Fibroblast of skin of left biceps (primary cell): ENCODE measurements at regions not wholly inside any gene's neighbourhood (a gene's known extent, or its start where the extent isn't known, plus 50 kb on each side); places are given as distances from the start of the nearest gene placed in this dataset.
"Not testable (repeated sequence)": the region's sequence is repeated elsewhere in the genome, so short reads cannot be mapped to it uniquely, and the experiment has no call there.

ENCODE experiments used
- DNase-seq, 2 experiments: peaks; one replicate each; pipeline ENCODE4 v3.0.0-alpha.2; 2013; ENCODE audit warnings: low read depth in 2 of 2

DNA sequence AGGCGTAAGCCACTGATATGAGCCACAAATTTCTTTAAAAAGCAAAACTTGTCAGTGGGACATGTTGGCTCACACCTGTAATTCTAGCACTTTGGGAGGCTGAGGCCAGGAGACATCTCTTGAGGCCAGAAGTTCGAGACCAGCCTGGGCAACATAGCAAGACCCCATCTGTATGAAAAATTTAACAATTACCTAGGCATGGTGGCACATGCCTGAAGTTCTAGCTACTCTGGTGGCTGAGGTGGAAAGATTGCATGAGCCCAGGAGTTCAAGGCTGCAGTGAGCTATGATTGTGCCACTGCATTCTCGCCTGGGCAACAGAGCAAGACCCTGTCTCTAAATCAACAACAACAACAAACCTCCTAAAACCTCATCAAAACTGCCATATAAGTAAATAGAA, 147.6 kb upstream of the BARHL2 start:
- no peak for DNase-seq

DNA sequence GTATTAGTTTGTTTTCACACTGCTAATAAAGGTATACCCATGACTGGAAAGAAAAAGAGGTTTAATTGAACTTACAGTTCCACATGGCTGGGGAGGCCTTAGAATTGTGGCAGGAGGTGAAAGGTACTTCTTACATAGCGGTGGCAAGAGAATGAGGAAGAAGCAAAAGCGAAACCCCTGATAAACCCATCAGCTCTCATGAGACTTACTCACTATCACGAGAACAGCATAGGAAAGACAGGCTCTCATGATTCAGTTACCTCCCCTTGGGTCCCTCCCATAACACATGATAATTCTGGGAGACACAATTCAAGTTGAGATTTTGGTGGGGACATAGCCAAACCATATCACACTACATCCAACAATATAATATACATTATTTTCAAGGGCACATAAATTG, 145.7 kb upstream of the BARHL2 start:
- DNase-seq = no peak

DNA sequence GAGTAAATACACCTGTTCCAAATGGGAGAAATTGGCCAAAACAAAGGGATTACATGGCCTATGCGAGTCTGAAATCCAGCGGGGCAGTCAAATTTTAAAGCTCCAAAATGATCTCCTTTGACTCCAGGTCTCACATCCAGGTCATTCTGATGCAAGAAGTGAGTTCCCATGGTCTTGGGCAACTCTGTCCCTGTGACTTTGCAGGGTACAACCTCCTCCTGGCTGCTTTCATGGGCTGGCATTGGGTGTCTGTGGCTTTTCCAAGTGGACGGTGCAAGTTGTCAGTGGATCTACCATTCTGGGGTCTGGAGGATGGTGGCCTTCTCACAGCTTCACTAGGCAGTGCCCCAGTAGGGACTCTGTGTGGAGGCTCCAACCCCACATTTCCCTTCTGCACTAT, 144.3 kb upstream of the BARHL2 start:
- not testable (repeated sequence) for DNase-seq

DNA sequence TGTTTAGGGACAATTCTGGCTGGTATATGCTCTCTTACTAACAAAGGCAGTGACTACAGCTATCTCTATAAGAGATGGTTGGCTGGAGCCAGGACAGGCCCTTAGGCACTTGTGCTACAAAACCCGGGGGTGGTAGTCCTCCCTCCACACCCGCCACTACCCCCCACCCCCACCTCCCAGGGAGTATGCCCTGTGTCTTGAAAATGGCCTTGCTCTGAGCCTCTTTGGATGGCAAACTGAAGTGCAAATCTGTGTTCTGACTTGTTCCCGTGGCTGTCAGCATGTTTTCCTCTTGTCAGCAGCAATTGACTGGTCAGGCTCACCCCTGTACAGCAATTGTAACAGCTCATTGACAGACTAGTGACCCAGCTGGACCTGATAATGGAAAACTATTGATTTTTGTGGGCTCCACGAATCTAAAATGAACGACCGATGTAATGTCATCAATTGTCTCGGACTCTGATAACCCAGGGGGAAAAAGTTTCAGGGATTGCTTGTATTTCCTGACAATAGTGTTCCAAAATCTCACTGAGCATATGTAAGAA, 139.4 kb upstream of the BARHL2 start:
- no peak for DNase-seq

DNA sequence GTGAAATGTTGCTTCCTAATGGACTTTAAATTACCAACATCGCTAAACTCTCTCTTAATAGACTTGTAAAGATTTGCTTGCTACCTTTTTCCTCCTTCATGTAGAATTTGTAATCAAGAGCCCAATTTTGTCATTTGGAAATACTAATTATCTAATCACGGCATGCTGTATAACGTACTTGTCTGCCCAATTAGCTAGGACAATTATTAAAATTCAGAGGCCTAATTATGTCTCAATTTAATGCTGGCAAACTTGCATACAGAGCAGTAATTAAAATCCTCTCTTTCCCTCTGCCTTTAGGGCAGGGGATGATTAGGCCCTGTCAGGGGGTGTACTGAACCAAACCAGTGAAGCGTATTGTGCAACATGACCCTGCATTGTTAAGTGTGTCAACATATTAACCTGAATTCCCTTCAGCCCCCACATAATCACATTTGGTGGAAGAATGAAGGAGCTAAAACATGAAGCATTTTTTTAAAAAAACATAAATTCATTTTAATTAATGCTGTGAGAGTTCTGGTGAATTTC, 137.4 kb upstream of the BARHL2 start:
- no peak for DNase-seq

DNA sequence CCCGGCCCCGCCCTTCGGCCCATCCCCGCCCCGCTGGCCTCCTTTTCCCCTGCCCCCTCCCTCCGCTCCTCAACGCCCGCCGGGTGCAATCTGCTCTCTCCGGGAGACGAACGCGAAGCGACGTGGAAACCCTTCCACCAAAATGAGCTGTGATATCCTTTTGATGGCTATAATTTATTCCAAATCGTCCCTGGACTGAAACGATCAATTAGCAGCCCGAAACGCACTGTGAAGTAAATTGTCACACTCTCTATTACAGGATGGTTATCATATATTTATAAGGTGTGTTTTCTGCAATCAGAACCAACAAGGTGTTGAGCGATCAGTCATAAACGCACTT, 134.6 kb upstream of the BARHL2 start:
- DNase-seq = no peak

DNA sequence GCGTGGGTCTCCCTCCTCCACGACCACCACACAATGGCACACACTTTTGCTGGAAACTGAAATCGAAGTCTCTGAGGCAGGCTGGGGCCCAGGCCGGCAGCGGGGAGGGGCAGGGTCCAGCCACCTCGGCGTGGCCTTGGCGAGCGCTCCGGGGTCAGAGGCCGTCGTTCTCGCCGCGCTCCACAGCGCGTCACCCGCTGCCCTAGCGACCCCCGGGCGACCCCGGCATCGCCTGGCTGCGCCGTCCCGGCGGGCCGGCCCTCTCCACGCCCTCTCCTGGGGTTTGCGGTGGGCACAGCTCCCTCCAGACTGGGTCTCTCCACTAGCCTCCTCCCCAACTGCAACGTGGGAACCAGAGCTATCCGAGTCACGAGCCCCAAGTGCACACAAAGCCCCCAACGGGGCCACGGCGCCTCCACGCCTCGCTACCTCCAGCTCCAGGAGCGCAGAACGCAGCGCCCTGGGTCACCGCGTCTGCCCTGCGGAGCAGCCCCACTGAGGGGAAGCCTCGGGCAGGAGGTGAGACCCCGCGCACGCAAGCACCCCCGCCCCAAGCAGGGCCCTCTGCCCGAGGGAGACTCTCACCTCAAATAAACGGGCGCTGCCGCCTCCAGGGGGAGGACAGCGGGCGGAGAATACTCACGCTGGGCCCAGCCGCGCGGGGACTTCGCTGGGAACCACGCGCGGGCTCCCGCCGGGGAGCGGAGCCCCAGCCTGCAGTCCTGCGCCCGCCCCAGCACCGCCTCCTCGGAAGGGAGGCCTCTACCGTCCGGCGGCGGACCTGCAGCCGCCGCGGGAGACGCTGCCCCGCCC, 134.0 kb upstream of the BARHL2 start:
- peak; percentile 23 to 28 for DNase-seq

DNA sequence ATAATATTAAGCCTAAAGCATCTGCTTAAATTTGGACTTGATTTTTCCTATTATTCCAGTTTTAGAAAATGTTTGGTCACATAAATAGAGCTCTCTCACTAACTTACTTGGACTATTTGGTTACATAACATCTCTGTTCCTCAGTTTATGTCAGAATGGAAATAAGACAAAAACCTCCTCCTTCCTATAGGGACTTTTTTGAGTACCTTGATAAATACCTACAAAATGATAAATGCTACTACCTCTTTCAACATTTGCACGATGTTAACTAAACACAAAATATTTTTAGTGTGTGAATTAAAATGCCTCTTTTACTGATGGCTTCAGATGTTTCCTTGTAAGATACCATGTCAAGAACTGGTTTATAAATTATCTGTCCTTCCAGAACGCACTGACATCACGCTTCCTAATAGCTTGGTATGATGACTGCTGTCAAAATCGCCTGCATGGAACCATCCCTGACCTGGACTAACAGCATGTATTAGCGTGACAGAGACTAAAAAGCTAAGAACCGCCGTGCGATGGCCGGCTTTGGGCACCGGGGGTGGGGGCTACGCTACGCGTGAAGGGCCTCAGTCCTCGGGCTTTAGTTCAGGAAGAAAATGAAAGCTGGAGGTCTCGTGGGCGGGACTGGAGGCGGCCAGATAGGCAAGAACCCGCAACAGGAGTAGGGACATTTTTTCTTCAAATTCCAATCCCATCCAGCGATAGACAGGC, 133.2 kb upstream of the BARHL2 start:
- DNase-seq = no peak

DNA sequence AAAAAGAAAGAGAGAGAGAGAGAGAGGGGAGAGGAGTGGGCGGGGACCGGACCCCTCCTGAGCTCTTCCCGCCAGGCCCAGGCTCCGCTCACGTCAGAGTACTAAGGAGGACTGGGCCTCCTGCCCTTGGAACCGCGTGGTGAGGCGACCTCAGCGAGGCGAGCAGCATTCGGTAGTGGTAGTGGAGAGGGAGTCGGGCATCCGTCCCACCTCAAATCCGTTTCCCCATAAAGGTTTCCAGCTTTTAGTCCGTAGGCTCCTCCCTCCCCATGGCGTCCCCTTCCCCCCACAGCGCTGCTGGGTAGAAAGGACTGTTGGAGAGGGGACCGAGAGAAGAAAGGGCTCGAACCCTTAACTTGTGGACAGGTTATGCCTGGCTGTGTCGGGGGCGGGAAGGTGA, 124.4 kb upstream of the BARHL2 start:
- no peak for DNase-seq

DNA sequence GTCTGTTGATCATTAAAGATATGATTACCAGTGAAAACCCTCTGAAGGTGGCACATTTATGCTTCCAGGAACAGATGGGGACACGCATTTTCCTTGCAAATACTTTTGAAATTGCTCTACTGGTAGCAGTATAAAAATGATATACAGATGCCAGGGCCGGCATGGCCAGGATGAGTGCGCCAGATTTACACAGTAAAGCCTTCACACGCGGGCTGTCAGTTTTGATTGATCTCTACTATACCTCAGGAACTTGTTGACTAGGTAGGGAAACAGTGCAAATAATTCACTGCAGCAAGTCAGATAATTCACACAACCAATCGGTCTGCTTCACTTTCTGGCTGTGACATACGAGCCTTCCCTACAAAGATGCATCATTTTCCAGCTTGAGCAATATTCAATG, 123.2 kb upstream of the BARHL2 start:
- no peak for DNase-seq

DNA sequence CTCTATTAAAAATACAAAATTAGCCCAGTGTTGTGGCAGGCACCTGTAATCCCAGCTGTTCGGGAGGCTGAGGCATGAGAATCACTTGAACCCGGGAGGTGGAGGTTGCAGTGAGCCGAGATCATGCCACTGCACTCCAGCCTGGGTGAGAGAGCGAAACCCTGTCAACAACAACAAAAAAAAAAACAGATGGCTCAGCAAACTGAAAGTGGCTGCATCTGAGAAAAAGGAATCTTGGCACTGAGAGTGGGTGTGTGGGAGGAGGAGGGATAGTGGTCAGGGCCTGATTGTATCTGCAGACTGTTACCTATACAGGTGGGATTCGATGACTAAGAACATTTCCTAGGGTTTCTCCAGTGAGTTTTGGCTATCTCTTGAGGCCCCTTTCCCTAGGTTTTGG, 122.2 kb upstream of the BARHL2 start:
- no peak for DNase-seq

DNA sequence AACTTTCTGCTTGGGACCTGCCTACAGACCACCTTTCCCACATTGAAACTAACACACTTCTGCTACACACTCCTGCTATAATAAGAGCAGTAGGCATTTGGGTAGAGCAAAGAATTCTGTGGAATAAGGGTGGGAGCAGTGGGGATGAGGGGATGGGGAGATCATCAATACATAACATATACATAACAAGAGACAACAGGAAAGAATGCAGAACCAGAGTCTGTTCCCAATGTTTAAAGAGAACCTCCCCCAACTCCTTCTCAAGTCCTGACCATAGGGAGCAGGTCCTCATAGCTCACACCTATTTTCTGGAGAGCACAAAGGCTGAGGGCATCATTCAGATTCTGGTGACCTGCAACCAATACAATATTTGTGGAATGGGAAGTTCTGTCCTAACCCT, 121.6 kb upstream of the BARHL2 start:
- no peak for DNase-seq

DNA sequence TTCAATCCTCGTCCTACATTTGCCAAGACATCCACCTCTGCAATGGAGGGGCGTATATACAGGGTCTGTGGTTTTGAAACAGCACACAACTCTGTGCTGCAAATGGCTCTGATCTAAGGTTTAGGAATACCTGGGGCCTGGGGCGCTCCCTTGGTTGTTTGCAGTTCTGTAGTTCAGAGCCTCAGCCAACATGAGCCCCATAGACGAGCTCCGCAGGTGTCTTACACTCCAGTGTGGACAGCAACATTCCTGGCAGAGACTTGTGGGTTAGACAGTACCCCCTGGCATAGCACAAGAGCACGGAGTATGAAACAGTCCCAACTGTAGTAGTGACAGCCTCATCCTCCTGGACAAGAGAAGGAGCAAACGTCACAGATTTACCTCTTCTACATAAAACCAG, 120.3 kb upstream of the BARHL2 start:
- no peak for DNase-seq

DNA sequence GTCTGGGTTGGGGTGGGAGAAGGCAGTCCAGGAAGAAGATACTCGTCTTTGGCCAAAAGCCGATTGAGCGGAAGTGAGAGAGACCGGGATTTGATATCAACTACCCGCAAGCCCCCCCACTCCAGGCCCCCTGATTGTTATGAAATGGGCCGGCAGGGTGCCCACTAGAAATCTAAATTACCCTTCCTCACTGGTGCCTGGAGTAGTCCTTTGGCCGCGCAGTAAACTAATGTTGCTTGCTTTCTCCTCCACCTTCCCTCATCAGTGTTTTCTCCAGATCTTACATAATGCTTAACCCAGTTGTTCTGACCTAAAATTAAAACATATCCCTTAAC, 119.2 kb upstream of the BARHL2 start:
- DNase-seq = no peak

DNA sequence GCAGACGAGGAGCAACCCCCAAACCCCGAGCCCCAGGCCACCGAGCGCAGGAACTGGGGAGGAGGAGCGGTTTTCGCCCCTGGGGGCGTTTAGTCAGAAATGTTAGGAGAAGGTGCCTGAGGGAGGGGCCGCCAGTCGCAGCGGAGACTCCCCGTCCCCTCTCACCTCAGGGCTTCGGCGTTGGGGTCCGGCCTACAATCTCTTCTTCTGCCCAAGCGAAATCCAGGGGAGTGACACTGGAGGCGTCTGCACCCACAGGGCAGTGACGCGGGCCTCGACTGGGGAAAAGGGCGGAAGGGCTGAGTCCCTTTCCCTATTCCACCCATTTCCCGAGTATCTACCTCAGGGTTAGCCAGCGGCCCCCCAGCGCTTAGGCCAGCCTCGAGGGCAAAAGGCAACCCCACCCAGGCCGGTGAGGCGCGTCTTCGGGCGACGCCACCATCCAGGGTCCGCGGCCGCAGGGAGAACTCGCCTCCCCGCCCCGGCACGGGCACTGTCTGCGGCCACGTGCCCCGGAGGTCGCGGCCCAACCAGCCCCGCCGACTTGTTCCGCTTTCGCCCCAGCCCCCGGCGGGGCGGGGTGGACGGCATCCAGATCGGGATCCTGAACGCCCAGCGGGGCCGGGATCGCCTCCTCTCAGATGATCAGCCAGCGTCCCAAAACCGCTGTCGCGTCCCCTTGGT, 118.7 kb upstream of the BARHL2 start:
- no peak for DNase-seq

DNA sequence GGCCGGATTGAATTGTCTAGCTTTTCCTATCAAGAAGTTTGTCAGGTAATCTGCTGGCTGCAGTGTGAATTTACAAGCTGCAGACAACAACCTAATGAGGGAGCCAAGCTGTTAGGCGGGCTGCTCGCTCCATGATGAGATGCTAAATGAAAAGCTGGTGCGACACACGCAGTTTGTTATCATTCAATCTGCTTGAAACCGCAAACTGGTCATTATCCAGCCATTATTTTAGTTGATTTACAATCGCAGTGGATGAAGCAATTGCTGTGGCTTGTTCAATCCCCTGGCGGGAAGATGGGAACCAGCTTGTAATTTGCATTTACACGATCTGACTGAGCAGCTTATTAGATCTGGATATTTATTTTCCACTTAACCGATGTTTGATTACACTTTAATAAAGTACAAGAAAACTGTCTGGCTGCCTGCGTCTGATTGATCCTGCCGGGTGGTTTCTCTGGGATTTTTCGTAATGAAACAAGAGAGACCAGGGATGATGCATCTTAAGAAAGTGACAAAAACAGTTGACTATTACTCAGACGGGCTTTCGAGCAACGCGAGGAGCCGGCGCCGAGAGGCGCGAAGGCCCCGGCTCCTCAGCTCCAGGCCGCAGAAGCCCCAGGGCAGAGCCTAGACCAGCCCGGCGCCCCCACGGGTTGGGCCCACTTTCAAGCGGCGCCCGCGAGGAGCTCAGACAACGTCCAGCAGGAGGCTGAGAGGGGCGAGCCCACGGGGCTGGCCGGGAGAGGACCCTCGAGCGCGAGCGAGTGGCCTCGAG, 118.0 kb upstream of the BARHL2 start:
- no peak for DNase-seq

DNA sequence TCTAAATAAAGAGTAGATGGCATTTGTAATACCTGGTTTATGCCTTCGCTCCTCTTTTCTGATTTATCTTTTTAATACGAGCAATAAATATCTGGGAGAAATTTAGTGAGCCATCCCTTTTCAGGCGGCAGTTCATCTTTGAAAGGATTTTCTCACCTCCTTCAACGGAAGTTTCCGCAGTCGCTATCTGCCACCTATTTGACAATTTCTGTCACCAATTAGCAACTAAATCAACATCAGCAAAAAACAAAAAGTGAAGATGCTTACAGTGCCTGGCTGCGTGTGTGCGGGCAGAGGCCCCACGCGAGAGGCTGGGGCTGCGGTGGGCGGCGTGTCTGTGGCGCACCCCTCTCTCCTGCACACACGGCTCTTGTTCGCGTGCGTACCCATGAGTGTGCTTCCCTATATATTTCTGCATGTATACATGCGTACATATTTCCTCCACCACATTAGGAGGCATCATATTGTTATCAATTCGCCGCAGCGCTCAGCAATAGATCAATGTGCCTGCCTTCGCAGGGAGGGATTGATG, 117.3 kb upstream of the BARHL2 start:
- DNase-seq = no peak

DNA sequence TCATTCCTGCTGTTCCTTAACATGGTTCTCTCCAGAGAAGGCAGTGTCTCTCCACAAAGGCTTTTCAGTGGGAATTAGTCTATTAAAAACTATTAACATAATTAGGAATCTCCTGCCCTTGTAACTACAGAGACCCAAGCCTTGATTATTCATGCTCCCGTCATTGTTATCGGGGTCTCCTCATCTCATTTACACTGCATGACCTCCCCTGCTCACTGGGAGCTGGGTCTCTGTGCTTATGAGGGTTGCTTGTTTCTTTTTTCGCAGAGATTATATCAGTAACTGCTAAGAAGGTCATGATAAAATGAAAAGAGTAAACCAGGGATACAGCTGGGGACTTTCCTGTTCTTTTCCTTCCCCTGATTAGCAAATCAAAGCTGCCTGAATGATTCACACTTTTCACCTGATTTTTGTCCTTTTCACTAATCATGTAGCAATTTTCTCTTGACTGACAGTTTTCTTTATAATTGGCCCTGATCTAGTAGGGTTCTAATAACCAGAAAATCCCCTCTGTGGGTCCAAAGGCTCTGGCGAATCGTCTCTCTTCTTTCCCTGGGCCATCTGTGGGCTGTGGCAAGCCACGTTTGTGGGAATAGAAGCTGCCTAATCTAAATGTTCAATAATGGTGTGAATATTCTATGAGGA, 116.5 kb upstream of the BARHL2 start:
- DNase-seq = no peak

DNA sequence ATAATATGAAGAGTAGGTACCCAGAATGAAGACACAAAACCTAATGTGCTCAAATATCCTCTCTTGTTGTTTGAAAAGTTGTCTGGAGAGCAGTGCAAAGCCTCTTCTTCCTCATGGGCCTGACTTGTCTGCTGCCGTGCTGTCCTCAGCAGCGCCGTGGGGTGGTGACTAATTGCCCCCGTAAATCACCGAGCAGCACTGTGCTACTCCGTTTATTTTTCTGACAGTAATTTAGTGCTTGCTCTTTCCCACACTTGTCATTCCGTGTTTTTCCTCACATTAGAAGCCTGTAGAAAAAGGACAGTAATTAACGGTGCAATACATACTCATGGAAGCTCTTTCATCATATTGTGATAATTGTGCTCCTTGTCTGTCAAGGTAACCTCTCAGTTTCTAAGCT, 114.8 kb upstream of the BARHL2 start:
- no peak for DNase-seq

DNA sequence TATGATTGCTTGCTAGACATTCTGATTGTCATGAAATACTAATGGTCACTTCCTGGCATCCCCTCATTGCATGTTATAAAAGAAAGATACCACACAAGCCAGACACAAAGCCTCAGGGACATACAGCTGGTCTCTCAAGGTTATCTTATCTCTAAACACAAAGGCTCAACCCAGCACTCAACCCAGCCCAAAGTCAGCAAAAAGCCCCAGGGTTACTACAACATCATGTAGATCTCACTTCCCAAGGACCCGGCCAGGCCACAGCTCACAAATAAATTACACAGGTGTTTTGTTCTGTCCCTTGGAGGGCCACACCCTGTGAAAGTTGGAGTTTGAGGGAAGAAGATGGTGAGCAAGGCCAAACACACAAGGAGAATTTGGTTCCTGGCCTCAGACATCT, 109.7 kb upstream of the BARHL2 start:
- no peak for DNase-seq

DNA sequence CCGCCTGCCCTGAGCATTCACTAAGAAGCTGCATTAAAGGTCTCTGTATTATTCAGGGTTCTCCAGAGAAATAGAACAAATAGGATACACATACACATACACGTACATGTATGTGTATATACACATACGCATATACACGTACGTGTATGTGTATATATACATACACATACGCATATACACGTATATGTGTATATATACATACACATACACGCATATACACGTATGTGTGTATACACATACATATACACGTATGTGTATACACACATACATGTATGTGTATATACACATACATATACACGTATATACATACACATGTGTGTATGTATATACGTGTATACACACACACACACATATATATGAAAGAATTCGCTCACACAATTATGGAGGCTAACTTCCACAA, 108.9 kb upstream of the BARHL2 start:
- no peak for DNase-seq
